GM18519 (cell line): ENCODE measurements at regions not wholly inside any gene's neighbourhood (a gene's known extent, or its start where the extent isn't known, plus 50 kb on each side); places are given as distances from the start of the nearest gene placed in this dataset.
"Not testable (repeated sequence)": the region's sequence is repeated elsewhere in the genome, so short reads cannot be mapped to it uniquely, and the experiment has no call there.

Experiments
- ATAC-seq: cut with Tn5 transposase; IDR thresholded peaks from one replicate; pipeline ENCODE4 v1.9.1; 2021; ENCODE audit warnings: mild to moderate bottlenecking, moderate library complexity; ENCODE audit not compliant: unreplicated experiment, low FRiP score

GRCh38 chr13:33409673-33410510 is 124.3 kb upstream of the STARD13 start:
- ATAC-seq, result no peak

- ATAC-seq, result no peak
Measured at GRCh38 chr13:33410619-33411018, 125.1 kb upstream of the STARD13 start.

- ATAC-seq, result no peak
Measured at GRCh38 chr13:33411312-33411711, 125.8 kb upstream of the STARD13 start.

- ATAC-seq, result no peak
Measured at GRCh38 chr13:33415822-33416221, 130.3 kb upstream of the STARD13 start.

- not testable (repeated sequence) for ATAC-seq
Measured at GRCh38 chr13:33418224-33418953, 132.8 kb upstream of the STARD13 start.

GRCh38 chr13:33420117-33420516 is 134.6 kb upstream of the STARD13 start:
- not testable (repeated sequence) for ATAC-seq

GRCh38 chr13:33426131-33426530 is 140.6 kb upstream of the STARD13 start:
- no peak for ATAC-seq

GRCh38 chr13:33433316-33433715 is 147.8 kb upstream of the STARD13 start:
- ATAC-seq, result no peak

GRCh38 chr13:33434676-33435075 is 149.1 kb upstream of the STARD13 start:
- ATAC-seq, result no peak

GRCh38 chr13:33435207-33435606 is 149.7 kb upstream of the STARD13 start:
- ATAC-seq, result no peak

- ATAC-seq, result no peak
Measured at GRCh38 chr13:33438918-33439317, 153.4 kb upstream of the STARD13 start.

GRCh38 chr13:33441015-33441414 is 155.5 kb upstream of the STARD13 start:
- no peak for ATAC-seq

- ATAC-seq, result no peak
Measured at GRCh38 chr13:33445024-33445423, 159.5 kb upstream of the STARD13 start.

GRCh38 chr13:33445476-33445875 is 159.9 kb upstream of the STARD13 start:
- no peak for ATAC-seq

GRCh38 chr13:33446821-33447725 is 161.5 kb upstream of the STARD13 start:
- no peak for ATAC-seq

- no peak for ATAC-seq
Measured at GRCh38 chr13:33448889-33449288, 163.3 kb upstream of the STARD13 start.

- ATAC-seq, result no peak
Measured at GRCh38 chr13:33450956-33451709, 165.6 kb upstream of the STARD13 start.

GRCh38 chr13:33452873-33453517 is 167.4 kb upstream of the STARD13 start:
- no peak for ATAC-seq

- ATAC-seq, result no peak
Measured at GRCh38 chr13:33453936-33454335, 168.4 kb upstream of the STARD13 start.
